Neuronal stem cell (in vitro differentiated cells): ENCODE measurements at regions not wholly inside any gene's neighbourhood (a gene's known extent, or its start where the extent isn't known, plus 50 kb on each side); places are given as distances from the start of the nearest gene placed in this dataset.

ENCODE experiments used
- DNase-seq: peaks from one replicate; pipeline ENCODE4 v3.0.0-alpha.2; 2013; ENCODE audit warnings: low spot score
- H2AFZ ChIP-seq: one replicate; pipeline ENCODE4 v1.6.1; 2013; ENCODE audit warnings: mild to moderate bottlenecking, low read length, inconsistent platforms
- H2AK5ac ChIP-seq: 2 replicates; pipeline ENCODE4 v1.6.1; 2013; ENCODE audit warnings: low read depth, mild to moderate bottlenecking, inconsistent platforms, low read length, moderate library complexity, mixed read lengths
- H2BK120ac ChIP-seq: 2 replicates; pipeline ENCODE4 v1.6.1; 2013; ENCODE audit warnings: low read depth, mild to moderate bottlenecking, inconsistent platforms, low read length, moderate library complexity, mixed read lengths
- H2BK12ac ChIP-seq: one replicate; pipeline ENCODE4 v1.6.1; 2013; ENCODE audit warnings: low read length, inconsistent platforms
- H2BK15ac ChIP-seq: 2 replicates; pipeline ENCODE4 v1.6.1; 2013; ENCODE audit warnings: mild to moderate bottlenecking, low read length, inconsistent platforms, mixed read lengths
- H2BK5ac ChIP-seq: one replicate; pipeline ENCODE4 v1.6.1; 2013; ENCODE audit warnings: inconsistent platforms, mild to moderate bottlenecking, low read length, moderate library complexity
- H3K14ac ChIP-seq: one replicate; pipeline ENCODE4 v1.6.1; 2013; ENCODE audit warnings: low read length, inconsistent platforms
- H3K18ac ChIP-seq: 2 replicates; pipeline ENCODE4 v1.6.1; 2013; ENCODE audit warnings: low read length, inconsistent platforms
- H3K23ac ChIP-seq: 2 replicates; pipeline ENCODE4 v1.6.1; 2013; ENCODE audit warnings: low read depth, mild to moderate bottlenecking, mixed read lengths, low read length, inconsistent platforms; ENCODE audit not compliant: poor library complexity
- H3K27ac ChIP-seq: replicated peaks from 3 replicates; pipeline ENCODE4 v1.5.1; 2013; ENCODE audit warnings: low read length, inconsistent platforms
- H3K27me3 ChIP-seq, 3 experiments: 2 replicates each; pipeline ENCODE4 v1.6.1; 2013; ENCODE audit warnings: low read length in 3 of 3, mild to moderate bottlenecking in 2 of 3, inconsistent platforms in 1 of 3, low read depth in 1 of 3, mixed read lengths in 1 of 3, moderate library complexity in 1 of 3; ENCODE audit not compliant: control insufficient read depth in 3 of 3, insufficient read depth in 3 of 3
- H3K36me3 ChIP-seq, 2 donors: replicated peaks in 1 of 2; 2 replicates each; pipeline ENCODE4 v1.6.1; 2013; ENCODE audit warnings: low read length in 2 of 2; ENCODE audit not compliant: control insufficient read depth in 2 of 2, insufficient read depth in 2 of 2
- H3K4ac ChIP-seq: 2 replicates; pipeline ENCODE4 v1.6.1; 2013; ENCODE audit warnings: inconsistent platforms, mild to moderate bottlenecking, low read length, moderate library complexity
- H3K4me1 ChIP-seq, 2 donors: 1 replicate in 1 of 2; 2 replicates in 1 of 2; pipeline ENCODE4 v1.6.1; 2013; ENCODE audit warnings: low read length in 2 of 2, low read depth in 1 of 2; ENCODE audit not compliant: control insufficient read depth in 2 of 2, insufficient read depth in 1 of 2
- H3K4me2 ChIP-seq: one replicate; pipeline ENCODE4 v1.6.1; 2013; ENCODE audit warnings: mild to moderate bottlenecking, low read length, inconsistent platforms; ENCODE audit not compliant: insufficient read depth, poor library complexity, severe bottlenecking
- H3K4me3 ChIP-seq, 2 donors: 2 replicates each; pipeline ENCODE4 v1.5.1; 2013; ENCODE audit warnings: low read length in 2 of 2, mild to moderate bottlenecking in 2 of 2, inconsistent platforms in 1 of 2, moderate library complexity in 1 of 2
- H3K79me1 ChIP-seq: one replicate; pipeline ENCODE4 v1.6.1; 2013; ENCODE audit warnings: low read depth, mild to moderate bottlenecking, inconsistent platforms, low read length, moderate library complexity
- H3K9ac ChIP-seq: one replicate; pipeline ENCODE4 v1.6.1; 2013; ENCODE audit warnings: mild to moderate bottlenecking, low read depth, low read length, inconsistent platforms; ENCODE audit not compliant: poor library complexity
- H3K9me3 ChIP-seq, 2 donors: replicated peaks in 1 of 2; 2 replicates each; pipeline versions ENCODE3 to v1.6.1; 2013; ENCODE audit warnings: low read length in 2 of 2, mild to moderate bottlenecking in 2 of 2, inconsistent platforms in 1 of 2, low read depth in 1 of 2, mixed read lengths in 1 of 2, moderate library complexity in 1 of 2; ENCODE audit not compliant: control insufficient read depth in 2 of 2, insufficient read depth in 1 of 2
- H4K8ac ChIP-seq: one replicate; pipeline ENCODE4 v1.6.1; 2013; ENCODE audit warnings: low read depth, mild to moderate bottlenecking, inconsistent platforms, low read length, moderate library complexity
- H4K91ac ChIP-seq: one replicate; pipeline ENCODE4 v1.6.1; 2013; ENCODE audit warnings: low read length, low read depth, mild to moderate bottlenecking, inconsistent platforms; ENCODE audit not compliant: poor library complexity
- WGBS, 2 donors: extraction: QIAGEN DNeasy Blood & Tissue Kit; methylation state at CpG; one replicate each; pipeline ENCODE4 v1.1.7; 2013; ENCODE audit warnings: missing lambda C conversion rate in 2 of 2, mixed read lengths in 1 of 2; ENCODE audit not compliant: insufficient read length in 2 of 2, insufficient replicate concordance in 1 of 2; ENCODE audit errors: extremely low coverage in 2 of 2; 5-methylcytosine and 5-hydroxymethylcytosine counted together

DNA sequence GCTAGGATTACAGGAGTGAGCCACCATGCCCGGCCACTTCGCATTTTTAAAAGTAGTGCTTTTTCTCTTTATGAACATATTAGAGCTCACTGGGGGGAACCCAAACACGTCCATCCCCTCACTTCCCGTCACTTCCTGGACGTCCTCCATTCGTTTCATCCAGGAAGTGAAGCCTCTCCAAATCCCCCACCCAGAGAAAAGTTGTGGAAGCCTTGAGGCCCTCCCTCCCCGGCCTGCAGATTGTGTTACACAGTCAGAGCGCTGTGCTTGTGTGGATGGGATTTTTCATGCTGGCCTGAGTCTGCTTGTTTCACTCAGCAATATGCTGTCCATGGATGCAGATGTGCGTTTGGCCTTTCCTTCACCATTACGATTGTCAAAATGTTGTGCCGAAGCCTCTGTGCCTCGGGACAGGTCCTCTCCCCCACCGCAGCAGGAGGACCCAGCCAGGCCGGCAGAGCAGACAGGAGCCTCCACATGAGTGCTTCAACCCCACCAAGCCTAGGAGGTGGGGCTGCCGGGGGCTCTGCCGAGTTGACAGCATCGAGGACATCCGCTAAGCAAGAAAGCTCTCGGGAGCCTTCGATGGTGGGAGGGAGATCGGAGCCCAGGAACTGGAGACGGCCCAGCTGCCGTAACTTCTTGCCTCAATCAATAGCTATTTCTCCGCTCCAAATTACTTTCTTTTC is 121.6 kb upstream of the PPP1R26 start:
- Histone ChIP-seq H3K23ac (no peak overlapping the region), H2BK15ac (no peak overlapping the region), H2BK5ac (no peak overlapping the region), H2BK12ac (no peak overlapping the region), H2AK5ac (no peak overlapping the region), H3K4me1 (peaks cover 0 to 3% of the 10 kb centered on the region in 2 donors), H3K79me1 (no peaks in the 10 kb centered on the region), H4K91ac (no peak overlapping the region), H3K27me3 (peaks cover 0 to 10% (median 0%) of the 10 kb centered on the region in 3 experiments), H3K14ac (no peak overlapping the region), H2BK120ac (no peak overlapping the region), H3K36me3 (no peaks in the 10 kb centered on the region), H3K18ac (no peak overlapping the region), H3K4me2 (no peak overlapping the region), H3K4ac (no peak overlapping the region), H3K27ac (no peak overlapping the region), H3K4me3 (no peak overlapping the region), H4K8ac (no peak overlapping the region), H3K9me3 (peaks cover 0 to 4% of the 10 kb centered on the region in 2 donors), H3K9ac (no peak overlapping the region), H2AFZ (no peak overlapping the region)
- DNase-seq, result no peak
- no CpG with 5 or more reads among the region's 24 CpGs for WGBS, 2 donors

GRCh38 chr9:135358552-135358940 is 121.0 kb upstream of the PPP1R26 start:
- H2AFZ ChIP-seq, result no peak overlapping the region
- peaks cover 0 to under 1% of the 10 kb centered on the region in 2 donors for H3K4me1 ChIP-seq
- H2BK5ac ChIP-seq, result no peak overlapping the region
- peak overlapping the region; percentile 78 for H3K18ac ChIP-seq
- H3K27ac ChIP-seq, result no peak overlapping the region
- no peak overlapping the region for H2BK15ac ChIP-seq
- H4K8ac ChIP-seq, result no peak overlapping the region
- WGBS, 2 donors, result no CpG with 5 or more reads among the region's 13 CpGs
- peaks cover 0 to 8% (median 0%) of the 10 kb centered on the region in 3 experiments for H3K27me3 ChIP-seq
- no peaks in the 10 kb centered on the region for H3K79me1 ChIP-seq
- DNase-seq, result no peak
- no peak overlapping the region for H3K4me2 ChIP-seq
- H3K9ac ChIP-seq, result no peak overlapping the region
- H2BK120ac ChIP-seq, result no peak overlapping the region
- H3K14ac ChIP-seq, result peak overlapping the region; percentile 10
- no peak overlapping the region for H3K4me3 ChIP-seq
- peaks cover 0 to 4% of the 10 kb centered on the region in 2 donors for H3K9me3 ChIP-seq
- no peak overlapping the region for H2AK5ac ChIP-seq
- H3K36me3 ChIP-seq, result no peaks in the 10 kb centered on the region
- peak overlapping the region; percentile 49 for H3K23ac ChIP-seq
- no peak overlapping the region for H2BK12ac ChIP-seq
- H3K4ac ChIP-seq, result no peak overlapping the region
- no peak overlapping the region for H4K91ac ChIP-seq

DNA sequence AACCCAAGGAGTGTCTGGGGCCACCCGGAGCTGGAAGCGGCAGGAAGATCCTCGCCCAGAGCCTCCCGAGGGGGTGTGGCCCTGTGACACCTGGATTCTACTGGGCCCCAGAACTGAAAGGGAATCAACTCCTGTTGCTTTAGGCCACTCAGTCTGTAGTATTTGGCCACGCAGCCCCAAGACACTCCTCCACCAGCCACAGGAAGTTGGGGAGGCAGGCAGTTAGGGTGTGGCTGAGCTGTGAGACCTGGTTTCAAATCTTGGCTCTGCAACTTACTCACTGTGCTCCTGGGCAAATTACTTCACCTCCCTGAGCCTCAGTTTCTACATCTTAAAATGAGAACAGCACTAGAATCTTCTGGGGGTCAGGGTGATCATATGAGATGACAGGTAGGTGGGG is 119.8 kb upstream of the PPP1R26 start:
- no peak overlapping the region for H2AFZ ChIP-seq
- no peak overlapping the region for H3K14ac ChIP-seq
- no peak overlapping the region for H3K18ac ChIP-seq
- no peak overlapping the region for H3K4ac ChIP-seq
- H2BK5ac ChIP-seq, result no peak overlapping the region
- H3K4me3 ChIP-seq, result no peak overlapping the region
- WGBS, 2 donors, result no CpG with 5 or more reads among the region's 5 CpGs
- no peaks in the 10 kb centered on the region for H3K4me1 ChIP-seq
- no peak overlapping the region for H4K8ac ChIP-seq
- no peak overlapping the region for H2BK120ac ChIP-seq
- H3K79me1 ChIP-seq, result no peaks in the 10 kb centered on the region
- DNase-seq, result no peak
- no peak overlapping the region for H3K9ac ChIP-seq
- H2BK12ac ChIP-seq, result no peak overlapping the region
- H3K4me2 ChIP-seq, result no peak overlapping the region
- H4K91ac ChIP-seq, result no peak overlapping the region
- H3K27ac ChIP-seq, result no peak overlapping the region
- no peak overlapping the region for H2BK15ac ChIP-seq
- H3K27me3 ChIP-seq, result peaks cover 0 to 8% (median 0%) of the 10 kb centered on the region in 3 experiments
- no peak overlapping the region for H2AK5ac ChIP-seq
- H3K9me3 ChIP-seq, result peaks cover 0 to 4% of the 10 kb centered on the region in 2 donors
- H3K23ac ChIP-seq, result no peak overlapping the region
- no peaks in the 10 kb centered on the region for H3K36me3 ChIP-seq

DNA sequence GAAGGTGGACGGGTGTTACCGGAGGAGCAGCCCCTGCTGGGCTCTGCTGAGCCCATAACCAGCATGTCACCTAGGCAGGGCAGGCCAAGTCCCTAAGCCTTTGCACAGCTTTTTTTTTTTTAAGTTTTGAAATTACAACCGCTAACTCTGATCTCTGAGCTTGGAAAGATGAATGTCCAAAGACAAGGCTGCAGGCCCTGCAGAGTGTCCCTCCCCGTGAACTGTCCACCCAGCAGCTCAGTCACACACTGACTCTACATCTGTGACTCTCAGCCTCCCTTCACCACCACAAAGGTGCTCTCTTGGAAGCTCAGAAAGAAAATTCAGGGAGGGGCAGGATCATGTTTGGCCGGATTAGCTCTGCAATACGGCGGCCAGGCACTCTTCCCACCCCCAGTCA is 119.0 kb upstream of the PPP1R26 start:
- Histone ChIP-seq H2BK15ac (no peak overlapping the region), H3K36me3 (no peaks in the 10 kb centered on the region), H2BK12ac (no peak overlapping the region), H3K14ac (no peak overlapping the region), H3K4ac (no peak overlapping the region), H2AK5ac (no peak overlapping the region), H2AFZ (no peak overlapping the region), H3K9ac (no peak overlapping the region), H3K4me2 (no peak overlapping the region), H3K4me3 (no peak overlapping the region), H3K27ac (no peak overlapping the region), H2BK120ac (no peak overlapping the region), H4K91ac (no peak overlapping the region), H2BK5ac (no peak overlapping the region), H3K23ac (no peak overlapping the region), H3K4me1 (peaks cover 0 to 5% of the 10 kb centered on the region in 2 donors), H3K79me1 (no peaks in the 10 kb centered on the region), H3K18ac (no peak overlapping the region), H3K9me3 (peaks cover 0 to 4% of the 10 kb centered on the region in 2 donors), H4K8ac (no peak overlapping the region), H3K27me3 (peaks cover 0 to 8% (median 0%) of the 10 kb centered on the region in 3 experiments)
- no CpG with 5 or more reads among the region's 7 CpGs for WGBS, 2 donors
- DNase-seq, result no peak
